ENCODE measurements at regions not wholly inside any gene's neighbourhood (a gene's known extent, or its start where the extent isn't known, plus 50 kb on each side); places are given as distances from the start of the nearest gene placed in this dataset.

DNA sequence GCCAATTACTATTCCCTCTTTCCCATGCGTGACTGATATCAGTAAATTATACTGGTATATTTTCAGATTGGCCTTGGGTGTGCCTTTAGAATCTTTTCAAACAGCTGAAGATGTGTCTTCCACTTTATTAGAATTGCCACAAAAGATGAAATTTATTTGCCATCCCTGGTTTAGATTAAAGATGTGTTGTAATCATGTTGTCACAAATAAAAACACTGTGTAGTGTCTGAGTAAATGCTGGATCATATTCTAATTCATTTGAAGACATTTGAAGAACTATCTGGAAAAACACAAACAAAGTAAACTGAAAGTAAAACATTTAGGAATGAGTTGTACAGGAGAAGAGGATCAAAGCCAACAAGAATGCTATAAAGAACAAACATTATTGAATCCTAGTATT, 339.7 kb upstream of the COL8A1 start:
- TF ChIP-seq, protein P1, sequence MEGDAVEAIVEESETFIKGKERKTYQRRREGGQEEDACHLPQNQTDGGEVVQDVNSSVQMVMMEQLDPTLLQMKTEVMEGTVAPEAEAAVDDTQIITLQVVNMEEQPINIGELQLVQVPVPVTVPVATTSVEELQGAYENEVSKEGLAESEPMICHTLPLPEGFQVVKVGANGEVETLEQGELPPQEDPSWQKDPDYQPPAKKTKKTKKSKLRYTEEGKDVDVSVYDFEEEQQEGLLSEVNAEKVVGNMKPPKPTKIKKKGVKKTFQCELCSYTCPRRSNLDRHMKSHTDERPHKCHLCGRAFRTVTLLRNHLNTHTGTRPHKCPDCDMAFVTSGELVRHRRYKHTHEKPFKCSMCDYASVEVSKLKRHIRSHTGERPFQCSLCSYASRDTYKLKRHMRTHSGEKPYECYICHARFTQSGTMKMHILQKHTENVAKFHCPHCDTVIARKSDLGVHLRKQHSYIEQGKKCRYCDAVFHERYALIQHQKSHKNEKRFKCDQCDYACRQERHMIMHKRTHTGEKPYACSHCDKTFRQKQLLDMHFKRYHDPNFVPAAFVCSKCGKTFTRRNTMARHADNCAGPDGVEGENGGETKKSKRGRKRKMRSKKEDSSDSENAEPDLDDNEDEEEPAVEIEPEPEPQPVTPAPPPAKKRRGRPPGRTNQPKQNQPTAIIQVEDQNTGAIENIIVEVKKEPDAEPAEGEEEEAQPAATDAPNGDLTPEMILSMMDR (IDR thresholded peaks at IDR 0.05; ENCODE audit: insufficient read depth, low read depth, low read length, missing control alignments), result no peak
- no peak overlapping the region for H3K4me3 ChIP-seq (ENCODE audit: low read depth, low read length)
- no peak for DNase-seq (ENCODE audit: low read depth)

DNA sequence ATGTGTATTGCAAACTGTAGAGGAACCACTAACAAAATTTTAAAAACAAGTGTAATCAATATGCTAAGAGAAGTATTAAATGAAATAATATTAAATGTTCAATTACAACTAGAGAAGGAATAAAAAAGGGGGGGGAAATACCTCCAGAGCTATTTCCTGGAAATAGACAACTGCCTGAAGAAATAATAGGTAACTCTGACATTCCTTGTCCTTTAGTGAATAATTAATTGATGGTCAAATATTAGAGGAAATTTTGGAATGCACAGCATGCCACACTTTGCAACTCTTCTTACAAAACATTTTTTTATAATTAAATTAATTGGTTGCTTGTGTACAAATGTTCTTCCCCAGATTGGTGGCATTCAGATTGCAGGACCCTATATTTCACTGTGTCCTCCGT, 342.6 kb upstream of the COL8A1 start:
- TF ChIP-seq, protein P1 (IDR thresholded peaks at IDR 0.05; ENCODE audit: insufficient read depth, low read depth, low read length, missing control alignments), result no peak
- no peak overlapping the region for H3K4me3 ChIP-seq (ENCODE audit: low read depth, low read length)
- DNase-seq (ENCODE audit: low read depth), result no peak

DNA sequence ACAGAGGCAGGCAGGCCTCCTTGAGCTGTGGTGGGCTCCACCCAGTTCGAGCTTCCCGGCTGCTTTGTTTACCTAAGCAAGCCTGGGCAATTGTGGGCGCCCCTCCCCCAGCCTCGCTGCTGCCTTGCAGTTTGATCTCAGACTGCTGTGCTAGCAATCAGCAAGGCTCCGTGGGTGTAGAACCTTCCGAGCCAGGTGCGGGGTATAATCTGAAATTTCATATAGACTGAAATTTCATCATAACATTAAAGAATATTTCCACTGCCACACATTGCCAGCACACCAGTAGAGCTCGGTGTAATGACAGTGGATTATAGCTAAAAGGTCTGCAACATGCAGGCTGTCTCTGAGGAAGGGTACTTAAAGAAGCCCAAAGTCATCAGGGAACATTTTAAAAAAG, 344.3 kb upstream of the COL8A1 start:
- peak overlapping the region; percentile 31 for H3K4me3 ChIP-seq (ENCODE audit: low read depth, low read length)
- peak; percentile 6 for DNase-seq (ENCODE audit: low read depth)

DNA sequence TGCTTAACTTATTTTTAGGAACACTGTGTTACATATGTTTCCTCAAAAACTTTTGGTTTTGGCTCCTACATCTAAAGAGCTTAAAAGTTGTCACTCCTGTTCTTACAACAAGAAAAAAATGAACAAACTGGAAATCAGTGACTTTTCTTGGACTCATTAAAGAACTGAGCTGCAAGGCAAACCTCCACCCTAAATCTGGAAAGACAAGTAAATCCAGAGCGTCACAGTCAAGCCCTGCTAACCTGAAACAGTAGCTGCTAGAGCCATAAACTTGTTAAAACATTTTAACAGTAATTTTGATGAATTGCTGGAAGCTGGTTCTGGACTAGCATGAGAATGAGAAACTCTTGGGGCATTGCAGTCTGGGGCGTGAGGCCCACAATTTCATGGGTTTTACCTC, 350.5 kb upstream of the COL8A1 start:
- TF ChIP-seq, protein P1 (IDR thresholded peaks at IDR 0.05; ENCODE audit: insufficient read depth, low read depth, low read length, missing control alignments), result no peak
- H3K4me3 ChIP-seq (ENCODE audit: low read depth, low read length), result no peak overlapping the region
- DNase-seq (ENCODE audit: low read depth), result no peak

DNA sequence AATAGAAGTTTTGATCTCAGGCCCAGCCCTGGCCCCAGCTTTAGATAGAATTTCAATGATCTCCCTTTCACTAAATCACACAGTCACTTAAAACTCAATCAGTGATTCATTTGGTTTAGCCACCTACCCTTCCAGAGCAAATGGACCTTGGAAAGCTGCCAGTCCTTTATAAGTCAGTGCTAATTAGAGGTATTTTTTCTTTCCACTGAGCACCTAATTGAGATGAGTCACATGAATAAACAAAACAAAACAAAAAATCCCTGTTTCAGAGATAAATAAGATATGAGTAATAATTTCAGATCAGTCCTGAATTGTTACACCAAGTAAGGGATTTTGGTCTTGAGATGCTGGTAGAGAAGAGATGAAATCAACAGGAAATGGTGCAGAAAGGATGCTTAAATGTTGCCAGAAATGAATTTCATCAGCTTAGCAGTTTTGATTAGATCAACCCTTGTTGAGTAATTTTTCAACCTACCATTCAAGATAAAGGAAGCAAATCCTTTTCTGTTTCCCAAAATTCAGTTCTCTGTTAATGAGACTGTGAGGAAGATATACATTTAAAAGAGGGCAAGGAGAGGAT, 352.0 kb upstream of the COL8A1 start:
- no peak overlapping the region for H3K4me3 ChIP-seq (ENCODE audit: low read depth, low read length)
- TF ChIP-seq, protein P1 (IDR thresholded peaks at IDR 0.05; ENCODE audit: insufficient read depth, low read depth, low read length, missing control alignments), result no peak
- DNase-seq (ENCODE audit: low read depth), result no peak

DNA sequence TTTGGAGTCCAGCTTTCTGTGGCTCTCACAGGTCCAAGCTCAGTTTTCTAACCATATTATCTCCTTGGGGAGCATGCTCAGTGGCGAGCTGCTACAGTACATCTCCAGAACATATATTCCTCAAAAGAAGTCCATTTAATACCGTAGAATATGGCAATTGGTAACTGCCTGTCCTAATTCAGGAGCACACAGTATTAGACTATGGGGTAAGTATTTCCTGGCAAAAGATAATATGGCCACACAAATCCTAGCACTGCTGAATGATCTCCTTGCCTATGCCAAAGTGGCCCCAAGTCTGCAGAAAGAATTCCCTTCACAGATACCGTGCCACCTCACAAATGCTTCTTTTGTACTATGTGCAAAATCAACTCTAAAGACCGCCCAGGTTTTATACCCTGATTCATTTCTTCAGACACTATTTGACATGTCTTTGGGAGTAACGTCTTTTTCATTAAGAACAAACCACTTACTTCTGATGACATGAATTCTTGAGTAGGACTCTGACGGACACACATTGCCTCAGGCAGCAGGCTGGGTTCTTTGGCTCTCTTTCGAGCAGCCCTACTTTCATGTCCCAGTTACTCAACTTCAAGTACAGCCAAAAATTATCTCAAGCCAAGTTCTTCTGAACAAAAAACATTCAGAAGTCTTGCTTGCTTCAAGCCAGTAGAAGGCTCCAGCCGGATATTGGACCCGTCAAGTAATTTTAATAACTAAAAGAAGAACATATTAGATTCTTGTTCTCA, 368.3 kb upstream of the DCBLD2 start:
- no peak overlapping the region for H3K4me3 ChIP-seq (ENCODE audit: low read depth, low read length)
- no peak for DNase-seq (ENCODE audit: low read depth)
- TF ChIP-seq, protein P1 (IDR thresholded peaks at IDR 0.05; ENCODE audit: insufficient read depth, low read depth, low read length, missing control alignments), result no peak

DNA sequence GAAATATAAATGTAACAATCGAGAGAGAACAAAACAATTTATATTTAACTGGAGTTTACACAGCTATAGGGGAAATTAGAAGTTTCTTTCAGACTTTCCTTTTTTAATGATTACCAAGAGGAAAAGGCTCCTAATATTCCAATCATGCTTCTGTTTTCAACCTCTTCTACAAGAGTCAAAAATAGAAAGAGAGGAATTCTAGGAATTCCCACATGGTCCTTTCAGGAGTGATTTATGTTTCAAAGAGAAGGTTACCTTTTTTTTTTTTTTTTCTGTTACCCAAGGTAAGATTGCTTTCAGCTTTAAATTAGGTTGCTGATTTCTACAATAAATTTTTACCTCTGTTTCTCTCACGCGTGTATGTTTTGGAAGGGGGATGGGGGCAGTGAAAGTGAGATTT, 355.3 kb upstream of the DCBLD2 start:
- DNase-seq (ENCODE audit: low read depth), result no peak
- TF ChIP-seq, protein P1 (IDR thresholded peaks at IDR 0.05; ENCODE audit: insufficient read depth, low read depth, low read length, missing control alignments), result no peak
- no peak overlapping the region for H3K4me3 ChIP-seq (ENCODE audit: low read depth, low read length)

Data from GM12865 (cell line).